ENCODE measurements at regions not wholly inside any gene's neighbourhood (a gene's known extent, or its start where the extent isn't known, plus 50 kb on each side); places are given as distances from the start of the nearest gene placed in this dataset.

DNA sequence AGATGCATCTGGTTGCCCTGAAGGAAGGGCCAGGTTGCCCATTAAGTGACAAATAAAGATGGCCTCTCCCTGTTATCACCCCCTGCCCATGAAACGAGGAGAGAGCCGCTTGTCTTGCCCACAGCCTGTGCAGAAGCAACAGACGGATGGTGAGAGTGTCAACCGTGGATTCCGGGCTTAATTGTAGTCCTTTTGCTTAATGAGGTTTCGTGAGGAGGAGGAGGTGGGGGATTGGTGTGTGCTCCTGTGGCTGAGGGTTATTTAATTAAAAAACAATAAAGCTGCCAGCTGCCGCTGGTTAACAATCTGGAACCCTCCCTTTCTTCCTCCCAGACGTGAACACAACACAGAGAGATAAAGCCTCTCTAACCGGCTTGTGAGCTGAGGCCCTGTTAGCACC, 188.0 kb upstream of the PARD3B start:
- Histone ChIP-seq H3K4me2 (ENCODE audit: low read depth, low read length) (no peak overlapping the region), H3K4me1 (ENCODE audit: insufficient read depth, low read length) (no peaks in the 10 kb centered on the region), H3K27me3 (ENCODE audit: control insufficient read depth in 1 of 2, insufficient read depth in 2 of 2, low read length in 2 of 2) (no peaks in the 10 kb centered on the region), H3K79me2 (ENCODE audit: insufficient read depth, low read length) (no peaks in the 10 kb centered on the region), H4K20me1 (ENCODE audit: insufficient read depth, low read length) (no peaks in the 10 kb centered on the region), H3K9me3 (ENCODE audit: low read length) (no peaks in the 10 kb centered on the region), H3K36me3 (replicated peaks in 1 of 2; ENCODE audit: control insufficient read depth in 1 of 2, insufficient read depth in 2 of 2, low read length in 2 of 2) (no peaks in the 10 kb centered on the region), H3K27ac (ENCODE audit: extremely low read length, insufficient read depth, low read length) (no peak overlapping the region), H3K4me3 (replicated peaks in 1 of 3; ENCODE audit: insufficient read depth in 1 of 3, low read depth in 2 of 3, low read length in 3 of 3) (no peak overlapping the region), H3K9ac (ENCODE audit: insufficient read depth, low read depth, low read length) (no peak overlapping the region), H2AFZ (ENCODE audit: low read length) (no peak overlapping the region)
- in situ Hi-C loops (cut with HindIII; ENCODE audit: extremely low pct_ligation_motif_present, low pct_unique_long_range_greater_than_20kb) (no loop called here), intact Hi-C loops (cut with micrococcal nuclease; ENCODE audit: unreplicated experiment) (no loop called here)
- POLR2A ChIA-PET = no interaction called here
- FAIRE-seq = no peak
- BruUV-seq (replicated peaks) = no TSS peak
- CTCF ChIA-PET (ENCODE audit: low intra/inter-chr PET ratio, low total read pairs) = no interaction called here
- WGBS (ENCODE audit: low lambda C conversion rate) = 58% methylated on average over 9 of the region's 9 CpGs
- TF ChIP-seq ZNF747 (CRISPR knock-in tag; IDR thresholded peaks at IDR 0.05; ENCODE audit: borderline replicate concordance) (no peak), ESRRA (CRISPR knock-in tag; IDR thresholded peaks at IDR 0.05; ENCODE audit: low read depth) (no peak), ARID2 (CRISPR knock-in tag; IDR thresholded peaks at IDR 0.05; ENCODE audit: borderline replicate concordance) (no peak)
- TF ChIP-seq, protein P1, sequence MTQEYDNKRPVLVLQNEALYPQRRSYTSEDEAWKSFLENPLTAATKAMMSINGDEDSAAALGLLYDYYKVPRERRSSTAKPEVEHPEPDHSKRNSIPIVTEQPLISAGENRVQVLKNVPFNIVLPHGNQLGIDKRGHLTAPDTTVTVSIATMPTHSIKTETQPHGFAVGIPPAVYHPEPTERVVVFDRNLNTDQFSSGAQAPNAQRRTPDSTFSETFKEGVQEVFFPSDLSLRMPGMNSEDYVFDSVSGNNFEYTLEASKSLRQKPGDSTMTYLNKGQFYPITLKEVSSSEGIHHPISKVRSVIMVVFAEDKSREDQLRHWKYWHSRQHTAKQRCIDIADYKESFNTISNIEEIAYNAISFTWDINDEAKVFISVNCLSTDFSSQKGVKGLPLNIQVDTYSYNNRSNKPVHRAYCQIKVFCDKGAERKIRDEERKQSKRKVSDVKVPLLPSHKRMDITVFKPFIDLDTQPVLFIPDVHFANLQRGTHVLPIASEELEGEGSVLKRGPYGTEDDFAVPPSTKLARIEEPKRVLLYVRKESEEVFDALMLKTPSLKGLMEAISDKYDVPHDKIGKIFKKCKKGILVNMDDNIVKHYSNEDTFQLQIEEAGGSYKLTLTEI (CRISPR knock-in tag; conservative IDR thresholded peaks at IDR 0.05) = no peak
- TF ChIP-seq, protein P2, sequence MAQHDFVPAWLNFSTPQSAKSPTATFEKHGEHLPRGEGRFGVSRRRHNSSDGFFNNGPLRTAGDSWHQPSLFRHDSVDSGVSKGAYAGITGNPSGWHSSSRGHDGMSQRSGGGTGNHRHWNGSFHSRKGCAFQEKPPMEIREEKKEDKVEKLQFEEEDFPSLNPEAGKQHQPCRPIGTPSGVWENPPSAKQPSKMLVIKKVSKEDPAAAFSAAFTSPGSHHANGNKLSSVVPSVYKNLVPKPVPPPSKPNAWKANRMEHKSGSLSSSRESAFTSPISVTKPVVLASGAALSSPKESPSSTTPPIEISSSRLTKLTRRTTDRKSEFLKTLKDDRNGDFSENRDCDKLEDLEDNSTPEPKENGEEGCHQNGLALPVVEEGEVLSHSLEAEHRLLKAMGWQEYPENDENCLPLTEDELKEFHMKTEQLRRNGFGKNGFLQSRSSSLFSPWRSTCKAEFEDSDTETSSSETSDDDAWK (CRISPR knock-in tag; IDR thresholded peaks at IDR 0.05) = no peak
- no peak for ATAC-seq
- no peak for DNase-seq (ENCODE audit: low spot score)

- Histone ChIP-seq H3K27me3 (ENCODE audit: control insufficient read depth in 1 of 2, insufficient read depth in 2 of 2, low read length in 2 of 2) (no peaks in the 10 kb centered on the region), H3K4me3 (replicated peaks in 1 of 3; ENCODE audit: insufficient read depth in 1 of 3, low read depth in 2 of 3, low read length in 3 of 3) (no peak overlapping the region), H2AFZ (ENCODE audit: low read length) (no peak overlapping the region), H3K4me1 (ENCODE audit: insufficient read depth, low read length) (no peaks in the 10 kb centered on the region), H3K79me2 (ENCODE audit: insufficient read depth, low read length) (no peaks in the 10 kb centered on the region), H4K20me1 (ENCODE audit: insufficient read depth, low read length) (no peaks in the 10 kb centered on the region), H3K9me3 (ENCODE audit: low read length) (no peaks in the 10 kb centered on the region), H3K27ac (ENCODE audit: extremely low read length, insufficient read depth, low read length) (no peak overlapping the region), H3K36me3 (replicated peaks in 1 of 2; ENCODE audit: control insufficient read depth in 1 of 2, insufficient read depth in 2 of 2, low read length in 2 of 2) (no peaks in the 10 kb centered on the region), H3K4me2 (ENCODE audit: low read depth, low read length) (no peak overlapping the region), H3K9ac (ENCODE audit: insufficient read depth, low read depth, low read length) (no peak overlapping the region)
- FAIRE-seq (no peak), ATAC-seq (no peak), DNase-seq (ENCODE audit: low spot score) (no peak)
- intact Hi-C loops (cut with micrococcal nuclease; ENCODE audit: unreplicated experiment) (no loop called here), in situ Hi-C loops (cut with HindIII; ENCODE audit: extremely low pct_ligation_motif_present, low pct_unique_long_range_greater_than_20kb) (no loop called here)
- WGBS (ENCODE audit: low lambda C conversion rate) = 15% methylated on average over 1 of the region's 1 CpG
- ChIA-PET CTCF (ENCODE audit: low intra/inter-chr PET ratio, low total read pairs) (no interaction called here), POLR2A (no interaction called here)
- TF ChIP-seq ZFP90 (CRISPR knock-in tag; IDR thresholded peaks at IDR 0.05; ENCODE audit: borderline replicate concordance) (no peak), CCDC6 (CRISPR knock-in tag; IDR thresholded peaks at IDR 0.05) (no peak), UBTF (CRISPR knock-in tag; IDR thresholded peaks at IDR 0.05) (no peak), ZNF768 (CRISPR knock-in tag; IDR thresholded peaks at IDR 0.05) (no peak), KDM4B (CRISPR knock-in tag; IDR thresholded peaks at IDR 0.05) (no peak), SP5 (CRISPR knock-in tag; IDR thresholded peaks at IDR 0.05; ENCODE audit: borderline replicate concordance, low read depth) (no peak)
- TF ChIP-seq, protein P3, sequence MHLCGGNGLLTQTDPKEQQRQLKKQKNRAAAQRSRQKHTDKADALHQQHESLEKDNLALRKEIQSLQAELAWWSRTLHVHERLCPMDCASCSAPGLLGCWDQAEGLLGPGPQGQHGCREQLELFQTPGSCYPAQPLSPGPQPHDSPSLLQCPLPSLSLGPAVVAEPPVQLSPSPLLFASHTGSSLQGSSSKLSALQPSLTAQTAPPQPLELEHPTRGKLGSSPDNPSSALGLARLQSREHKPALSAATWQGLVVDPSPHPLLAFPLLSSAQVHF (CRISPR knock-in tag; IDR thresholded peaks at IDR 0.05) = no peak
- no TSS peak for BruUV-seq (replicated peaks)
These were observed 186.2 kb upstream of the PARD3B start for GRCh38 chr2:204359076-204359475.
